ENCODE measurements at regions not wholly inside any gene's neighbourhood (a gene's known extent, or its start where the extent isn't known, plus 50 kb on each side); places are given as distances from the start of the nearest gene placed in this dataset.

- DNase-seq (ENCODE audit: low spot score): no peak
Measured at GRCh38 chr2:230642966-230643365, 69.7 kb upstream of the CAB39 start.

GRCh38 chr2:230643576-230644291 lies 68.9 kb upstream of the CAB39 start:
- DNase-seq (ENCODE audit: low spot score): no peak

GRCh38 chr2:230644356-230644935 lies 68.2 kb upstream of the CAB39 start:
- DNase-seq (ENCODE audit: low spot score): no peak

GRCh38 chr2:230648356-230648755 lies 64.3 kb upstream of the CAB39 start:
- no peak for DNase-seq (ENCODE audit: low spot score)

GRCh38 chr2:230650585-230651137 lies 62.0 kb upstream of the CAB39 start:
- DNase-seq (ENCODE audit: low spot score): peak; percentile 59

GRCh38 chr2:230654057-230654456 lies 58.6 kb upstream of the CAB39 start:
- no peak for DNase-seq (ENCODE audit: low spot score)

- DNase-seq (ENCODE audit: low spot score): no peak
Measured at GRCh38 chr2:230657462-230657861, 55.2 kb upstream of the CAB39 start.

- no peak for DNase-seq (ENCODE audit: low spot score)
Measured at GRCh38 chr2:230657906-230658305, 54.7 kb upstream of the CAB39 start.

- no peak for DNase-seq (ENCODE audit: low spot score)
Measured at GRCh38 chr2:230658577-230658876, 54.1 kb upstream of the CAB39 start.

GRCh38 chr2:230658877-230659652 lies 53.6 kb upstream of the CAB39 start:
- DNase-seq (ENCODE audit: low spot score): no peak

GRCh38 chr2:230660294-230661060 lies 52.2 kb upstream of the CAB39 start:
- DNase-seq (ENCODE audit: low spot score): peak; percentile 34

- no peak for DNase-seq (ENCODE audit: low spot score)
Measured at GRCh38 chr2:230661072-230661957, 51.3 kb upstream of the CAB39 start.

All from HuH-7 (cell line).